Left lung (tissue), 4 donors: ENCODE measurements at regions not wholly inside any gene's neighbourhood (a gene's known extent, or its start where the extent isn't known, plus 50 kb on each side); places are given as distances from the start of the nearest gene placed in this dataset.

ENCODE experiments used
- ATAC-seq: fragments of 200-7000 bp; cut with Tn5 transposase; one replicate; pipeline ENCODE4 v1.9.1; 2020; ENCODE audit warnings: moderate library complexity
- DNase-seq, 4 donors: peaks; one replicate each; pipeline ENCODE4 v3.0.0-alpha.2; 2013 to 2020
- H3K27ac ChIP-seq, 2 donors: fragments of 200-600 bp; sonication (generic) in 1 of 2; one replicate each; pipeline versions ENCODE4 v1.5.0 to v1.8.0; 2020 to 2021
- H3K27me3 ChIP-seq, 2 donors: fragments of 200-600 bp; sonication (generic) in 1 of 2; one replicate each; pipeline versions ENCODE4 v1.5.0 to v1.8.0; 2020 to 2021
- H3K36me3 ChIP-seq, 2 donors: fragments of 200-600 bp; sonication (generic) in 1 of 2; one replicate each; pipeline versions ENCODE4 v1.5.0 to v1.8.0; 2020 to 2021
- H3K4me1 ChIP-seq, 2 donors: fragments of 200-600 bp; one replicate each; pipeline ENCODE4 v1.8.0; 2021
- H3K4me3 ChIP-seq, 2 donors: fragments of 200-600 bp; sonication (generic) in 1 of 2; one replicate each; pipeline versions ENCODE4 v1.5.0 to v1.8.0; 2020 to 2021; ENCODE audit warnings: mild to moderate bottlenecking in 1 of 2
- H3K9me3 ChIP-seq, 2 donors: fragments of 200-600 bp; sonication (generic) in 1 of 2; one replicate each; pipeline versions ENCODE4 v1.5.0 to v1.8.0; 2020 to 2021
- intact Hi-C, 2 donors: fragments of 100-400 bp; cut with DNase I; formaldehyde crosslinking; loops; one replicate each; pipeline versions ENCODE4 v1.11.2 to v1.14.2; 2022
- TF ChIP-seq, protein P1 (sequence below), 2 donors: fragments of 200-600 bp; sonication (generic) in 1 of 2; IDR thresholded peaks; one replicate each; pipeline versions ENCODE4 v1.5.0 to v1.8.0; 2021; ENCODE audit warnings: antibody characterized with exemption in 2 of 2
- donor health status: DM: no; HTN: yes; CAD: no.
- donor health status: DM: no; HTN: no; CAD: no.

DNA sequence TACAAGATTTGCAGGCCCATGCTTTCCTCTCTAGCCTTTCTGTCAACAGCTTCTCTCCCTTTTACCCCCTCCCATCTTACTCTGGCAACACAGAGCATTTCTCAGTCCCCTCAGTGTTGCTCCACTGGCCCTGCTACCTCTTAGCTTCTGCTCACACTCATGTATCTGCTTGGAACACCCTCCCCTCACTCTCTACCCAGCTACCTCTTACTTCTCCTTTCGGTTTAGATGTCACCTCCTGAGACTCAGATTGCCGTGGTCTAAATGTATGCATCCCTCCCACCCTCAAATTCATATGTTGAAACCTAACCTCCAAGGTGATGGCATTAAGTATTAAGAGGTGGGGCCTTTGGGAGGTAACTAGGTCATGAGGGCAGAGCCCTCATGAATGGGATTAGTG is 80.1 kb downstream of the FOXD2 start:
- Histone ChIP-seq H3K4me3 (no peak overlapping the region), H3K4me1 (no peaks in the 10 kb centered on the region), H3K27me3 (peaks cover 0 to 6% of the 10 kb centered on the region in 2 donors), H3K27ac (no peak overlapping the region), H3K36me3 (no peaks in the 10 kb centered on the region), H3K9me3 (peaks cover 0 to 7% of the 10 kb centered on the region in 2 donors)
- DNase-seq (no peak), ATAC-seq (no peak)
- intact Hi-C loops: no loop called here
- TF ChIP-seq, protein P1, sequence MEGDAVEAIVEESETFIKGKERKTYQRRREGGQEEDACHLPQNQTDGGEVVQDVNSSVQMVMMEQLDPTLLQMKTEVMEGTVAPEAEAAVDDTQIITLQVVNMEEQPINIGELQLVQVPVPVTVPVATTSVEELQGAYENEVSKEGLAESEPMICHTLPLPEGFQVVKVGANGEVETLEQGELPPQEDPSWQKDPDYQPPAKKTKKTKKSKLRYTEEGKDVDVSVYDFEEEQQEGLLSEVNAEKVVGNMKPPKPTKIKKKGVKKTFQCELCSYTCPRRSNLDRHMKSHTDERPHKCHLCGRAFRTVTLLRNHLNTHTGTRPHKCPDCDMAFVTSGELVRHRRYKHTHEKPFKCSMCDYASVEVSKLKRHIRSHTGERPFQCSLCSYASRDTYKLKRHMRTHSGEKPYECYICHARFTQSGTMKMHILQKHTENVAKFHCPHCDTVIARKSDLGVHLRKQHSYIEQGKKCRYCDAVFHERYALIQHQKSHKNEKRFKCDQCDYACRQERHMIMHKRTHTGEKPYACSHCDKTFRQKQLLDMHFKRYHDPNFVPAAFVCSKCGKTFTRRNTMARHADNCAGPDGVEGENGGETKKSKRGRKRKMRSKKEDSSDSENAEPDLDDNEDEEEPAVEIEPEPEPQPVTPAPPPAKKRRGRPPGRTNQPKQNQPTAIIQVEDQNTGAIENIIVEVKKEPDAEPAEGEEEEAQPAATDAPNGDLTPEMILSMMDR (IDR thresholded peaks at IDR 0.05): no peak

DNA sequence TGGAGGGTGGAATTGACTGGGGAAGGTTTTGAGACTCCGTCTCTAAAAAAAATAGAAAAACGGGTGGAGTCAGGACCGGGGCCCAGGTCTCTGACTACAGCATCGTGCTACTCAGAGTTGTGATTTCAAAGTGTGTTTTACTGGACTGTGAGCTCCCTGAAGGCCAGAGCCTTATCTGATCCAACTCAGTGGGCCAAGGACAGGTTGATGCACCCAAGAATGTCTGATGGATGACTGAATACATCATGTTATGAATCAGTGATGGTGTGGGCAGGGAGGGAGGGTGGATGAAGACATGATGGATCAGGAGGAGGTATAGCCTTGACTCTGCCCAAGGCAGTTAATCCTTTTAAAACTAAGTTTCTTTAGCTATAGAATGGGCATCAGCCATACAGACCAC is 81.6 kb downstream of the FOXD2 start:
- ATAC-seq: no peak
- no peaks in the 10 kb centered on the region for H3K36me3 ChIP-seq
- no peak overlapping the region for H3K4me3 ChIP-seq
- DNase-seq: no peak
- no peaks in the 10 kb centered on the region for H3K4me1 ChIP-seq
- H3K27me3 ChIP-seq: peaks cover 0 to 6% of the 10 kb centered on the region in 2 donors
- peaks cover 0 to under 1% of the 10 kb centered on the region in 2 donors for H3K9me3 ChIP-seq
- intact Hi-C loops: no loop called here
- TF ChIP-seq, protein P1 (IDR thresholded peaks at IDR 0.05): no peak
- H3K27ac ChIP-seq: no peak overlapping the region

DNA sequence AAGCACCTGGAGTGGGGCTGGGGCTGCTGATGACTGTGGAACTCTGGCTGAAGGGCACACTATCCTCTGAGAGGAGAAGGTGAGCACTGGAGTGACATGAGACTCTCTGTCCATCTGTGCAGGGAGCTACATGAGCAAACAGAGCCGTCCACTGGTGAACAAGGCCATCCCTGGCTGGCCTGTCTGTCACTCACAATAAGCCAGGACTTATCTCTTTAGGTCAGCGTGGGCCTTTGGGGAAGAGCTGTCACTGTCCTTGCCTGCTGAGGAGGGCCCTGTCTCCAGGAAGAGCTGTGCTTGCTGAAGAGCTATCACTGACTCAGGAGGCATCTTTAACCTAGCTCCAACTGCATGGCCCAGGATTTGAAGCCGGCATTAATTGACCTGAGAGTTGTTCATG is 82.1 kb downstream of the FOXD2 start:
- intact Hi-C loops: no loop called here
- no peak for ATAC-seq
- H3K27ac ChIP-seq: no peak overlapping the region

DNA sequence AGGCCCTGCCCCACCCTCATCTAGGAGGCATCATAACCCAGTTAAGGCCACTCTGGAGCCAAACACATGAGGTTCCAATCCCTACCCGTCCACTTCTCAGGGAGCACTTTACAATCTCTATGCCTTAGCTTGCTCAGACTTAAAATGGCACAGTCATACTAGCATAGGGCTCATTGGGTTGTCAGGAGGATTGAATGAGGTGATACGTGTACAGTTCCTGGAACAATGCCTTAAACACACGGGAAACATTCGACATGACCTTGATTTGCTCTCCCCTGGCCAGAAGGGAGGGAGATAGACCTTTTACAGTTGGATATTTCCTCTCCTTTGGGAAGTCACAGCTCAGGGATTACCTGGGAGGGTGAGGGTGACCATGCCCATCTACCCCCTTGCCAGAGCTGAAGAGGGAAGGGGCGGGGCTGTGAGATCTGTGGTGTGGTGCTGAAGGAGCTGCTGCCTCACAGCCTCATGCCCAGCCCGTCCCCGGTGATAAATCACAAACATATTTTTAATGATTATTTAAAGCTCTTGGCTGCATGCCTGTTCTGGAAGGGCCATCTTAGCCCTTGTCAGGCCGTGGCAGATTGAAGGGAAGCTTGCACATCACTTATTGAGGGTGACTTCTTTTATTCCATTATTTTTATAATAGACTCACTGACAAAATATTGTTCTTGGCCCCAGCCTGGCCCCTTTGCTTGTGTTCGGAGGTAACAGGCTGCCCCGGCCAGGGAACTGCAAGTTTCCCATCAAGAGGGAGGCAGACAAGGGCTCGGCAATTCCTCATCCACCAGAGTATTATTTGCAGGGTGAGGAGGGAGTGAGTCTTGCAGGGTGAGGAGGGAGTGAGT is 83.4 kb downstream of the FOXD2 start:
- Histone ChIP-seq H3K4me3 (no peak overlapping the region), H3K9me3 (no peaks in the 10 kb centered on the region), H3K4me1 (no peaks in the 10 kb centered on the region), H3K36me3 (no peaks in the 10 kb centered on the region), H3K27ac (no peak overlapping the region), H3K27me3 (peaks cover 0 to 6% of the 10 kb centered on the region in 2 donors)
- TF ChIP-seq, protein P1 (IDR thresholded peaks at IDR 0.05): no peak
- ATAC-seq (no peak), DNase-seq (no peak)
- intact Hi-C loops: no loop called here

More for the DNA sequence above, 82.1 kb downstream of the FOXD2 start:
- H3K27me3 ChIP-seq: peaks cover 0 to 6% of the 10 kb centered on the region in 2 donors
- H3K4me3 ChIP-seq: no peak overlapping the region
- H3K4me1 ChIP-seq: no peaks in the 10 kb centered on the region
- DNase-seq: no peak
- no peaks in the 10 kb centered on the region for H3K36me3 ChIP-seq
- H3K9me3 ChIP-seq: no peaks in the 10 kb centered on the region
- TF ChIP-seq, protein P1 (IDR thresholded peaks at IDR 0.05): no peak

DNA sequence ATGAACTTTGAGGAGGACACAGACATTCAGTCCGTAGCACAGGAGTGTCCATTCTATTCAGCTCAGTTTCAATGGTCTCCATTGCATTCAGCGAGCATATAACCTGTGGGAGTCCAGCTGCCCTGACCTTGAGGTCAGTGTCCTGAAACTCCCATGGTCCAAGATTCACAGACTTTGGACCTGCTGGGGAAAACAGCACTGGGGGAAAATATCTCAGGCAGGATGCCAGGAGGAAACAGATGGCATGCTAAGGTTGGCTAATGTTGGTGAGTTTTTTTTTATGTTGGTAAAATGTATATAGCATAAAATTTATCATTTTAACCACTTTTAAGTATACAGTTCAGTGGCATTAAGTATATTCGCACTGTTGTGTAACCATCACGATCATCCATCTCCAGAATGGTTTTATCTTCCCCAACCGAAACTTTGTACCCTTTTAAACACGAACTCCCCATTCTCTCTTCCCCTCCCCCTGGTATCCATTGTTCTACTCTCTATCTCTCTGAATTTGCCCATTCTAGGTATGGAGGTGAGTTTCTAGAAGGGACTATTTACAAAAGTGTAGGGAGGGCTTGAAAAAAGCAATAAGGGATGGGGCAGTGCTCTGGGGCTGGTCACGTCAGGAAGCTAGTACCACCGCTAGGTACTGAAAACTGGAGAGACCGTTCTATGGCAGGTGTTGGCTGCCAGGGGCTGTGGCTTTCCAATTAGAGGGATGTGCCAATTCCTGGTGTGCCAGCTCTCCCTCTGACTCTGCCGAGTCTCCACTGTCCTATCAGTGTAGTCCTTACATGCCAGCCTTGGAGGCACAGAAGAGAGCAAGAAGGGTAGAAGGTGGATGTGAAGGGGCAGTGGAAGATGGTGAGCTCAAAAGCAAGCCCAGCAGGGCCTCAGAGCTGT is 85.3 kb downstream of the FOXD2 start:
- Histone ChIP-seq H3K27ac (no peak overlapping the region), H3K4me3 (no peak overlapping the region), H3K4me1 (no peaks in the 10 kb centered on the region), H3K9me3 (no peaks in the 10 kb centered on the region), H3K27me3 (peaks cover 0 to 6% of the 10 kb centered on the region in 2 donors), H3K36me3 (no peaks in the 10 kb centered on the region)
- ATAC-seq: no peak
- no peak for DNase-seq
- TF ChIP-seq, protein P1 (IDR thresholded peaks at IDR 0.05): no peak
- intact Hi-C loops: no loop called here
